GM12878 (cell line): ENCODE measurements at regions not wholly inside any gene's neighbourhood (a gene's known extent, or its start where the extent isn't known, plus 50 kb on each side); places are given as distances from the start of the nearest gene placed in this dataset.

Experiments
- IKZF1 ChIP-seq: fragments of 450-650 bp; conservative IDR thresholded peaks from 2 replicates; pipeline ENCODE4 v1.6.1; 2017; ENCODE audit warnings: antibody characterized with exemption, mild to moderate bottlenecking
- REST ChIP-seq: IDR thresholded peaks from 2 replicates; pipeline ENCODE4 v1.6.1; 2012; ENCODE audit warnings: mild to moderate bottlenecking, low read depth, low read length
- ZBED1 ChIP-seq: IDR thresholded peaks from 2 replicates; pipeline ENCODE4 v1.6.1; 2016; ENCODE audit warnings: borderline replicate concordance
- ZBTB40 ChIP-seq: fragments of 450-650 bp; IDR thresholded peaks from 2 replicates; pipeline ENCODE4 v1.6.1; 2016; ENCODE audit warnings: mild to moderate bottlenecking, moderate library complexity, borderline replicate concordance
- ZNF687 ChIP-seq: fragments of 450-650 bp; IDR thresholded peaks from 2 replicates; pipeline ENCODE4 v1.6.1; 2017; ENCODE audit warnings: mild to moderate bottlenecking, moderate library complexity

GRCh38 chr13:100872761-100873160 lies 198.2 kb upstream of the TMTC4 start (continued):
- TF ChIP-seq REST (no peak), ZNF687 (no peak), IKZF1 (no peak), ZBTB40 (no peak), ZBED1 (no peak)
